ENCODE measurements at regions not wholly inside any gene's neighbourhood (a gene's known extent, or its start where the extent isn't known, plus 50 kb on each side); places are given as distances from the start of the nearest gene placed in this dataset.
A peak's percentile ranks its signal among the peaks of the same experiment; 100 is the strongest.

DNA sequence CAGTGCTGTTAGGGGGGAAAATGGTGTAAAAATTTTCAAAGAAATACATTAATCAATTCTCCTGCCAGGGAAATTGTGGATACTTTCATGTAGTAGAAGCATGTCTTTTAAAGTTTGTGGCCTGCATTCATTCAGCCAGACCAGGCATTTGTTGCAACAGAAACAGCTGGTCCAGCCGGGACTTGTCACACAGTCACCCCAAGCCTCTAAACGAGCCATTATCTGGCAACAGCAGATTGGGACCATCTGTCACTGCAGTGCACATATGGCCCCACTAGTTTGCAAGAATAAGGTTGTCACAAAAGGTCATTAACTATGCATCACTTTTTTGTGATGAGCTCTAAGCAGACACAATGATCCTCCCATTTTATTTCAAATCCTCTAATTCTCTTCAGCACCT, 193.9 kb downstream of the PHLDA1 start:
- no peaks in the 10 kb centered on the region for H3K27me3 ChIP-seq (ENCODE audit: control insufficient read depth, insufficient read depth, low read length)
- no peak overlapping the region for H3K4me3 ChIP-seq (ENCODE audit: low read depth, low read length)
- H3K9me3 Mint-ChIP-seq: peaks cover 0 to 3% (median 0%) of the 10 kb centered on the region in 7 donors
- H3K9me3 ChIP-seq (ENCODE audit: control insufficient read depth in 2 of 2, low read length in 2 of 2): no peaks in the 10 kb centered on the region
- DNase-seq (no peak), ATAC-seq (ENCODE audit: low read depth in 2 of 2) (no peak)
- H3K4me1 ChIP-seq (ENCODE audit: control insufficient read depth, insufficient read depth, low read length, poor library complexity, severe bottlenecking): no peaks in the 10 kb centered on the region
- no peaks in the 10 kb centered on the region for H3K36me3 ChIP-seq (ENCODE audit: control insufficient read depth, insufficient read depth, low read length)
- no peaks in the 10 kb centered on the region for H3K36me3 Mint-ChIP-seq
- no peak overlapping the region for H3K27ac Mint-ChIP-seq
- H3K27me3 Mint-ChIP-seq: no peaks in the 10 kb centered on the region
- no peak overlapping the region for H3K27ac ChIP-seq (ENCODE audit: insufficient read depth, low read length, poor library complexity, severe bottlenecking)
- no peak overlapping the region for H3K4me3 Mint-ChIP-seq
- no peaks in the 10 kb centered on the region for H3K4me1 Mint-ChIP-seq

DNA sequence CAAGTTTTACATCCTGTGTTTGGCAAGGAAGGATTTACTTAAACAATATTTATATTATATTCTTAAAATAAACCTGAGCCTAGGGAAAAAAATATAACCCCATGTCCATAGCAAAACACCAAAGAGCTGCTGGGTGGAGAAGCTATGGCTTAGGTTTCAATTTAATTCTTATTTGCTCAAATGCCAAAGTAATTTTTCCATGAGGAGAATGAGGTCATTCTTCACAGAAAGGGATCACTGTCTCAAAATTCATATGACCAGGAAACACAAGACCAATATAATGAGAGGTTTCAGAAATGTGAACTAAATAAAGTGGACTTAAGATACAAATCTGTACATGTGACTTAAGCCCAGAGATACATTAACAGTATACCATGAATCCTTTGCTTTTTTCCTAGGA, 195.0 kb downstream of the PHLDA1 start:
- Histone ChIP-seq H3K36me3 (ENCODE audit: control insufficient read depth, insufficient read depth, low read length) (no peaks in the 10 kb centered on the region), H3K4me3 (ENCODE audit: low read depth, low read length) (no peak overlapping the region), H3K4me1 (ENCODE audit: control insufficient read depth, insufficient read depth, low read length, poor library complexity, severe bottlenecking) (no peaks in the 10 kb centered on the region), H3K27ac (ENCODE audit: insufficient read depth, low read length, poor library complexity, severe bottlenecking) (no peak overlapping the region), H3K9me3 (ENCODE audit: control insufficient read depth in 2 of 2, low read length in 2 of 2) (no peaks in the 10 kb centered on the region), H3K27me3 (ENCODE audit: control insufficient read depth, insufficient read depth, low read length) (no peaks in the 10 kb centered on the region)
- peaks cover 0 to 3% (median 0%) of the 10 kb centered on the region in 7 donors for H3K9me3 Mint-ChIP-seq
- H3K4me3 Mint-ChIP-seq: no peak overlapping the region
- DNase-seq: no peak
- H3K27me3 Mint-ChIP-seq: no peaks in the 10 kb centered on the region
- no peak overlapping the region for H3K27ac Mint-ChIP-seq
- ATAC-seq (ENCODE audit: low read depth in 2 of 2): no peak
- no peaks in the 10 kb centered on the region for H3K36me3 Mint-ChIP-seq
- no peaks in the 10 kb centered on the region for H3K4me1 Mint-ChIP-seq

DNA sequence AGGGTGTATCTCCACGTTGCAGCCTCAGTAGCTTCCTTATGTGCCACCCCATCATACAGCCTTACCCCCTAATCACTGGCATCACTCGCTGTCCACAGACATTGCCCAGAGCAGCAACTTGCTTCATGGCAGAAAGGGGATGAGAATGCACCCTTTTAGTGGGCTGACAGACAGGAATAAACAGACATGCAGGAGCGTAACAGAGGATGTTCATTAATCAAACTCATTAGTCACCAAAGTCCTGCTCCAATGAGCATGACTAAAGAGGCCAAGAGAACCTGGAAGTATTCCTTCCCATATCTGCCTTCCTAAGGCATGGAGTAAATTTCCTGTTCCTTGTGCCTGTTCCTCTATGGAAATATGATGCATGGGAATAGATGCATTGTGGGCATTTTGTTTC, 197.0 kb downstream of the PHLDA1 start:
- peaks cover 0 to 3% (median 0%) of the 10 kb centered on the region in 7 donors for H3K9me3 Mint-ChIP-seq
- H3K36me3 Mint-ChIP-seq: no peaks in the 10 kb centered on the region
- Histone ChIP-seq H3K4me1 (ENCODE audit: control insufficient read depth, insufficient read depth, low read length, poor library complexity, severe bottlenecking) (no peaks in the 10 kb centered on the region), H3K4me3 (ENCODE audit: low read depth, low read length) (no peak overlapping the region), H3K9me3 (ENCODE audit: control insufficient read depth in 2 of 2, low read length in 2 of 2) (no peaks in the 10 kb centered on the region), H3K27ac (ENCODE audit: insufficient read depth, low read length, poor library complexity, severe bottlenecking) (no peak overlapping the region), H3K36me3 (ENCODE audit: control insufficient read depth, insufficient read depth, low read length) (no peaks in the 10 kb centered on the region), H3K27me3 (ENCODE audit: control insufficient read depth, insufficient read depth, low read length) (no peaks in the 10 kb centered on the region)
- H3K4me3 Mint-ChIP-seq: no peak overlapping the region
- peaks cover 4% of the 10 kb centered on the region for H3K27me3 Mint-ChIP-seq
- DNase-seq (no peak), ATAC-seq (ENCODE audit: low read depth in 2 of 2) (no peak)
- H3K4me1 Mint-ChIP-seq: no peaks in the 10 kb centered on the region
- peak overlapping the region in 1 of 3 donors; percentile 32 for H3K27ac Mint-ChIP-seq

DNA sequence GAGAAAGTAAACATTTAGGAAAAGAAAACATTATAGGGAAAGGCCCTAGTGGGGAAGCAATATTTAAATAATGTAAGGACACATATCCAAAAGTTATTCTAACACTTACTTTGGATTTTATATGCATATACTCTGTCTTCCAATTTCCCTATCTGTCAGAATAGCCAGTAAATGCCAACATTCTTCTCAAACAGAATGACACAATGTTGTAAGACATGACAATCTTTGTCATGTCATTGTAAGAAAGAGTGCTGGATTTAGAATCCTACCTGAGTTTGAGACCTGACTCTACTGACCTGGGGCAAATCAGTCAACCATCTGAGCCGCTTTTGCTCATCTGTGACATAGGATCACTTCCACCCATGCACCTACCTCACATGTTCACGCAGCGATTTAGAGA, 198.3 kb downstream of the PHLDA1 start:
- no peak overlapping the region for H3K27ac Mint-ChIP-seq
- no peaks in the 10 kb centered on the region for H3K36me3 Mint-ChIP-seq
- no peak overlapping the region for H3K4me3 Mint-ChIP-seq
- Histone ChIP-seq H3K36me3 (ENCODE audit: control insufficient read depth, insufficient read depth, low read length) (no peaks in the 10 kb centered on the region), H3K9me3 (ENCODE audit: control insufficient read depth in 2 of 2, low read length in 2 of 2) (no peaks in the 10 kb centered on the region), H3K4me3 (ENCODE audit: low read depth, low read length) (no peak overlapping the region), H3K4me1 (ENCODE audit: control insufficient read depth, insufficient read depth, low read length, poor library complexity, severe bottlenecking) (no peaks in the 10 kb centered on the region), H3K27me3 (ENCODE audit: control insufficient read depth, insufficient read depth, low read length) (no peaks in the 10 kb centered on the region), H3K27ac (ENCODE audit: insufficient read depth, low read length, poor library complexity, severe bottlenecking) (no peak overlapping the region)
- no peak for DNase-seq
- ATAC-seq (ENCODE audit: low read depth in 2 of 2): no peak
- peaks cover 4% of the 10 kb centered on the region for H3K27me3 Mint-ChIP-seq
- no peaks in the 10 kb centered on the region for H3K4me1 Mint-ChIP-seq
- H3K9me3 Mint-ChIP-seq: peaks cover 0 to 3% (median 0%) of the 10 kb centered on the region in 7 donors

DNA sequence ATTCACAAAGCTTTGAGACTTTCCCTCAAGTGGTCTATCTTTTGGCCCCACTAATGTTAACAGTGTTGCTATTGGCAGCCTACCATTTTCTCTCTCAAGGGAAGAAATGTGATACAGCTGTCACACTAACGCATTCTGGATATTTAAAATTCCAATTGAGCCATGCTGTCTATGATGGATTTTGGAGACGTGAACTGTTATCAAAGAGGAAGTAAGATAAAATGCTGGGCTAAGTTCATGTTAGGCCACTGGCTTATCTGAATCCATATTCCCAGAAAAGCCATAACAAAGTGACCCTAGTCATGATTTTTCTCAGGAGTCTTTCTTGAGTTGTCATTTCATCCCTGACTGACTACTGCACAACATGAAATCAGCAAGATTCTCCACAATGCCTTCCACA, 200.2 kb downstream of the PHLDA1 start:
- Histone ChIP-seq H3K27me3 (ENCODE audit: control insufficient read depth, insufficient read depth, low read length) (no peaks in the 10 kb centered on the region), H3K9me3 (ENCODE audit: control insufficient read depth in 2 of 2, low read length in 2 of 2) (no peaks in the 10 kb centered on the region), H3K36me3 (ENCODE audit: control insufficient read depth, insufficient read depth, low read length) (no peaks in the 10 kb centered on the region), H3K4me3 (ENCODE audit: low read depth, low read length) (no peak overlapping the region), H3K27ac (ENCODE audit: insufficient read depth, low read length, poor library complexity, severe bottlenecking) (no peak overlapping the region), H3K4me1 (ENCODE audit: control insufficient read depth, insufficient read depth, low read length, poor library complexity, severe bottlenecking) (no peaks in the 10 kb centered on the region)
- H3K36me3 Mint-ChIP-seq: no peaks in the 10 kb centered on the region
- no peak overlapping the region for H3K4me3 Mint-ChIP-seq
- DNase-seq (no peak), ATAC-seq (ENCODE audit: low read depth in 2 of 2) (no peak)
- H3K27ac Mint-ChIP-seq: no peak overlapping the region
- no peaks in the 10 kb centered on the region for H3K4me1 Mint-ChIP-seq
- peaks cover 4% of the 10 kb centered on the region for H3K27me3 Mint-ChIP-seq
- peaks cover 0 to 2% (median 0%) of the 10 kb centered on the region in 7 donors for H3K9me3 Mint-ChIP-seq

DNA sequence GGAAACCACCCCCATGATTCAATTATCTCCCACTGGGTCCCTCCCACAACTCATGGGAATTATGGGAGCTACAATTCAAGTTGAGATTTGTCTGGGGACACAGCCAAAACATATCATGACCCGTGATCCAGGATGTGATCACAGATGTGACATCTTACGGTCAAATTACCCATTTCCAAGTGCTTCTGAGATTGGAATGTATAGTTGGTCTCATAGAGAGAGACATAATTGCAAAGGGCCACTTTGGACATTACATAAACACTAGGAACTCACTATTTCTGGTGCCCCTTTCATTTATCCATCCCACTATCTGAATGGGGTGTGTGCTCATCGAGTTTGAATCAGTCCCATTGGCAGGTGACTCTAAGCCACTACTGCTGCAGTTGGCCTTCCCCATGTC, 204.5 kb downstream of the PHLDA1 start:
- peaks cover 5% of the 10 kb centered on the region for H3K4me1 ChIP-seq (ENCODE audit: control insufficient read depth, insufficient read depth, low read length, poor library complexity, severe bottlenecking)
- peaks cover 4% of the 10 kb centered on the region for H3K27me3 Mint-ChIP-seq
- H3K9me3 Mint-ChIP-seq: peaks cover 0 to 2% (median 0%) of the 10 kb centered on the region in 7 donors
- peaks cover 2% of the 10 kb centered on the region for H3K27me3 ChIP-seq (ENCODE audit: control insufficient read depth, insufficient read depth, low read length)
- H3K4me3 ChIP-seq (ENCODE audit: low read depth, low read length): no peak overlapping the region
- no peak overlapping the region for H3K4me3 Mint-ChIP-seq
- no peaks in the 10 kb centered on the region for H3K36me3 ChIP-seq (ENCODE audit: control insufficient read depth, insufficient read depth, low read length)
- H3K27ac Mint-ChIP-seq: no peak overlapping the region
- no peak for DNase-seq
- no peaks in the 10 kb centered on the region for H3K4me1 Mint-ChIP-seq
- no peaks in the 10 kb centered on the region for H3K36me3 Mint-ChIP-seq
- no peaks in the 10 kb centered on the region for H3K9me3 ChIP-seq (ENCODE audit: control insufficient read depth in 2 of 2, low read length in 2 of 2)
- no peak overlapping the region for H3K27ac ChIP-seq (ENCODE audit: insufficient read depth, low read length, poor library complexity, severe bottlenecking)
- no peak for ATAC-seq (ENCODE audit: low read depth in 2 of 2)

DNA sequence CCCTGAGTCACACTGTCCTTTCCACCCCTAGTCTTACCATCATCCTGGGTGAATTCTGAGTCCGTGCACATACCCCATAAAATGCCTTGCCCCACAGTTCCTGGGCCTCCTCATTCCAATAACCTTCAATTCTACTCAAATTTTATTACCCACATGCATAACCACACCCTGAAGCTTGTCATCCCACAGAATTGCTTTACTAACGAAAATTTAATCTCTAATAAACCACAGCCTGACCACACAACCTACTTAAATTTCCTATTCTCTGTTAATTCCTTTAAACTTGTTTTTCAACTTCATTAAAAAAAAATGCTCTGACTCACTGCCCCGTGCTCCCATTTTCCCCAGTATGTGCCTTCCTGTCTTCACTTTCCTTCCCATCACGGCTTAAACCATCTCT, 205.9 kb downstream of the PHLDA1 start:
- Mint-ChIP-seq H3K4me1 (no peaks in the 10 kb centered on the region), H3K27me3 (peaks cover 4% of the 10 kb centered on the region), H3K4me3 (no peak overlapping the region), H3K36me3 (no peaks in the 10 kb centered on the region), H3K27ac (no peak overlapping the region), H3K9me3 (peaks cover 0 to 2% (median 0%) of the 10 kb centered on the region in 7 donors)
- Histone ChIP-seq H3K4me1 (ENCODE audit: control insufficient read depth, insufficient read depth, low read length, poor library complexity, severe bottlenecking) (peaks cover 5% of the 10 kb centered on the region), H3K36me3 (ENCODE audit: control insufficient read depth, insufficient read depth, low read length) (no peaks in the 10 kb centered on the region), H3K27ac (ENCODE audit: insufficient read depth, low read length, poor library complexity, severe bottlenecking) (no peak overlapping the region), H3K9me3 (ENCODE audit: control insufficient read depth in 2 of 2, low read length in 2 of 2) (no peaks in the 10 kb centered on the region), H3K4me3 (ENCODE audit: low read depth, low read length) (no peak overlapping the region), H3K27me3 (ENCODE audit: control insufficient read depth, insufficient read depth, low read length) (peaks cover 2% of the 10 kb centered on the region)
- no peak for ATAC-seq (ENCODE audit: low read depth in 2 of 2)
- DNase-seq: no peak

DNA sequence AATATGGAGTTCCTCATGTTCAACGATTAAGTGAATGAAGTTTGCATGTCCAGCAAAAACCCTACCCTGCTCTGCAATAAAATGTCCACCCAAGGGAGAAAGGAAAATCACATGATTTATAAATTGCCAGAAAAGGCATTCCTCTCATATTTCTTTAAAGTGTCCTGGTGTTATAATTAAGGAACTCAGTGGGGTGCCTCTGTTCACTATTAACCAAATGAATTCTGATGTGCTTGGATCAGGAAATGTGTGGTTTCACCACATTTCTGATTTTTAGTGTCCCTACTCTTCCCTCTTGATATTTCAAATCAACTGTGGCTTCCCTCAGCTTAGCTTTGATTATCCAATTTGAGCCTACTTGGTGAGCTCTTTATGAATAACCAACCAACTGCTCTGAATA, 208.1 kb downstream of the PHLDA1 start:
- H3K27me3 ChIP-seq (ENCODE audit: control insufficient read depth, insufficient read depth, low read length): peaks cover 2% of the 10 kb centered on the region
- H3K4me3 ChIP-seq (ENCODE audit: low read depth, low read length): no peak overlapping the region
- no peaks in the 10 kb centered on the region for H3K27me3 Mint-ChIP-seq
- H3K4me1 Mint-ChIP-seq: no peaks in the 10 kb centered on the region
- DNase-seq (no peak), ATAC-seq (ENCODE audit: low read depth in 2 of 2) (no peak)
- no peak overlapping the region for H3K27ac Mint-ChIP-seq
- H3K36me3 Mint-ChIP-seq: no peaks in the 10 kb centered on the region
- no peak overlapping the region for H3K27ac ChIP-seq (ENCODE audit: insufficient read depth, low read length, poor library complexity, severe bottlenecking)
- H3K4me1 ChIP-seq (ENCODE audit: control insufficient read depth, insufficient read depth, low read length, poor library complexity, severe bottlenecking): peaks cover 5% of the 10 kb centered on the region
- peaks cover 0 to 2% (median 0%) of the 10 kb centered on the region in 7 donors for H3K9me3 Mint-ChIP-seq
- no peaks in the 10 kb centered on the region for H3K9me3 ChIP-seq (ENCODE audit: control insufficient read depth in 2 of 2, low read length in 2 of 2)
- H3K4me3 Mint-ChIP-seq: no peak overlapping the region
- no peaks in the 10 kb centered on the region for H3K36me3 ChIP-seq (ENCODE audit: control insufficient read depth, insufficient read depth, low read length)

Measured in CD4-positive, CD25-positive, alpha-beta regulatory T cell (primary cell).